Hepatocyte (in vitro differentiated cells): ENCODE measurements at regions not wholly inside any gene's neighbourhood (a gene's known extent, or its start where the extent isn't known, plus 50 kb on each side); places are given as distances from the start of the nearest gene placed in this dataset.

ENCODE experiments used
- DNase-seq: peaks from one replicate; pipeline ENCODE4 v3.0.0-alpha.2; 2016; ENCODE audit warnings: low spot score
- H2AFZ ChIP-seq: fragments of 200-600 bp; sonication (generic); 2 replicates; pipeline ENCODE4 v1.6.0; 2016; ENCODE audit warnings: antibody characterized with exemption, mild to moderate bottlenecking
- H3K27ac ChIP-seq: fragments of 200-600 bp; sonication (generic); 2 replicates; pipeline ENCODE4 v1.5.1; 2016; ENCODE audit warnings: mild to moderate bottlenecking
- H3K27me3 ChIP-seq: fragments of 200-600 bp; sonication (generic); 2 replicates; pipeline ENCODE4 v1.6.1; 2016
- H3K36me3 ChIP-seq: fragments of 200-600 bp; sonication (generic); replicated peaks from 2 replicates; pipeline ENCODE4 v1.5.1; 2016; ENCODE audit warnings: low read depth; ENCODE audit not compliant: insufficient read depth
- H3K4me1 ChIP-seq: fragments of 200-600 bp; sonication (generic); 2 replicates; pipeline ENCODE4 v1.5.1; 2016; ENCODE audit warnings: mild to moderate bottlenecking, moderate library complexity; ENCODE audit not compliant: insufficient read depth
- H3K4me2 ChIP-seq: fragments of 200-600 bp; sonication (generic); 2 replicates; pipeline ENCODE4 v1.6.0; 2016
- H3K4me3 ChIP-seq: fragments of 200-600 bp; sonication (generic); 2 replicates; pipeline ENCODE4 v1.5.1; 2016; ENCODE audit warnings: mild to moderate bottlenecking
- H3K79me2 ChIP-seq: fragments of 200-600 bp; sonication (generic); 2 replicates; pipeline ENCODE4 v1.6.0; 2017; ENCODE audit warnings: mild to moderate bottlenecking
- H3K9me2 ChIP-seq: fragments of 200-600 bp; sonication (generic); replicated peaks from 2 replicates; pipeline ENCODE4 v1.6.0; 2017; ENCODE audit warnings: mild to moderate bottlenecking; ENCODE audit not compliant: insufficient read depth
- H3K9me3 ChIP-seq: fragments of 200-600 bp; sonication (generic); 2 replicates; pipeline ENCODE4 v1.5.1; 2016; ENCODE audit warnings: low read depth, mild to moderate bottlenecking
- H4K20me1 ChIP-seq: fragments of 200-600 bp; sonication (generic); 2 replicates; pipeline ENCODE4 v1.6.0; 2016; ENCODE audit warnings: mild to moderate bottlenecking; ENCODE audit not compliant: insufficient read depth, poor library complexity, severe bottlenecking
- CTCF ChIP-seq: fragments of 200-600 bp; sonication (generic); IDR thresholded peaks from 2 replicates; pipeline ENCODE4 v1.5.1; 2016; ENCODE audit warnings: antibody characterized with exemption, mild to moderate bottlenecking; ENCODE audit not compliant: poor library complexity
- EZH2 ChIP-seq: fragments of 200-600 bp; sonication (generic); IDR thresholded peaks from 2 replicates; pipeline ENCODE4 v1.6.1; 2016; ENCODE audit warnings: antibody characterized with exemption, mild to moderate bottlenecking, borderline replicate concordance
- EZH2phosphoT487 ChIP-seq: fragments of 200-600 bp; sonication (generic); IDR thresholded peaks from one replicate; pipeline ENCODE4 v1.6.1; 2018; ENCODE audit warnings: antibody characterized with exemption, mild to moderate bottlenecking, low read depth, moderate library complexity; ENCODE audit not compliant: unreplicated experiment, severe bottlenecking
- WGBS: methylation state at CpG from one replicate; pipeline ENCODE4 v1.1.6; 2016; ENCODE audit warnings: low lambda C conversion rate; ENCODE audit errors: missing lambda C conversion rate; 5-methylcytosine and 5-hydroxymethylcytosine counted together

DNA sequence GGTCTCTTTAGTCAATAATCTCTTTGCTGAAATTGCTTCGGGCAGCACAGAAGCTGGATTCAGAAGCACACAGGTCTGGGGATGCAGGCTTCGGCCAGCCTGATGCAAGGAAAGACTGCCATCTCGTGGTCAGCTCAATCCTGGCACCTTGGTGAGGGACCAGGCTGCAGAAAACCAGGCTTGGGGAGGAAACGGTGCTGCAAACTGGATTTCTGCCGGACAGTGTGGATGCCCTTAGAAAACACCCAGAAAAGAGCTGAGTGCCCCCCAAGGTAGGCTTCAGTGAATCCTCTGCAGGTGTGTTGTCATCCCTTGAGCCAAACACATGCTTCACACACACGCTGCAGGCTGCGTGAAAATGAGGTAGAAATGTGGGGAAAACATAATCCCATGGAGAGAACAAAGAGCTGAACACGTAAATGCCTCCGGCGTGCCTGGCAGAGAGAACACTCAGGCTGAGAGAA, 89.8 kb upstream of the PAX1 start:
- H2AFZ ChIP-seq = no peak overlapping the region
- no peak overlapping the region for H3K4me3 ChIP-seq
- H3K4me2 ChIP-seq = no peak overlapping the region
- no peaks in the 10 kb centered on the region for H3K4me1 ChIP-seq
- peak; percentile 79 for DNase-seq
- H3K27ac ChIP-seq = no peak overlapping the region
- TF ChIP-seq CTCF (peak; percentile 88), EZH2phosphoT487 (no peak), EZH2 (no peak)
- no peaks in the 10 kb centered on the region for H3K36me3 ChIP-seq
- no peaks in the 10 kb centered on the region for H3K9me3 ChIP-seq
- H3K27me3 ChIP-seq = peaks cover 17% of the 10 kb centered on the region
- H4K20me1 ChIP-seq = no peaks in the 10 kb centered on the region
- H3K79me2 ChIP-seq = no peaks in the 10 kb centered on the region
- 40% methylated on average over 10 of the region's 10 CpGs for WGBS
- no peaks in the 10 kb centered on the region for H3K9me2 ChIP-seq

GRCh38 chr20:21614980-21615379, 90.5 kb upstream of the PAX1 start:
- no peaks in the 10 kb centered on the region for H4K20me1 ChIP-seq
- no peak for DNase-seq
- no peaks in the 10 kb centered on the region for H3K9me3 ChIP-seq

GRCh38 chr20:21613512-21613911, 92.0 kb upstream of the PAX1 start:
- H3K27me3 ChIP-seq = peaks cover 17% of the 10 kb centered on the region
- no peak overlapping the region for H2AFZ ChIP-seq
- WGBS = 67% methylated on average over 6 of the region's 6 CpGs
- no peaks in the 10 kb centered on the region for H3K9me3 ChIP-seq
- DNase-seq = no peak
- TF ChIP-seq CTCF (no peak), EZH2 (no peak), EZH2phosphoT487 (no peak)
- no peaks in the 10 kb centered on the region for H3K79me2 ChIP-seq
- no peak overlapping the region for H3K27ac ChIP-seq
- no peaks in the 10 kb centered on the region for H3K4me1 ChIP-seq
- H3K36me3 ChIP-seq = no peaks in the 10 kb centered on the region
- no peaks in the 10 kb centered on the region for H4K20me1 ChIP-seq
- H3K4me2 ChIP-seq = no peak overlapping the region
- H3K9me2 ChIP-seq = no peaks in the 10 kb centered on the region
- H3K4me3 ChIP-seq = no peak overlapping the region

More at GRCh38 chr20:21614980-21615379, 90.5 kb upstream of the PAX1 start:
- H3K79me2 ChIP-seq = no peaks in the 10 kb centered on the region
- H3K9me2 ChIP-seq = no peaks in the 10 kb centered on the region
- no peak overlapping the region for H3K4me3 ChIP-seq
- TF ChIP-seq EZH2 (no peak), CTCF (no peak), EZH2phosphoT487 (no peak)
- peaks cover 17% of the 10 kb centered on the region for H3K27me3 ChIP-seq
- H3K27ac ChIP-seq = no peak overlapping the region
- H2AFZ ChIP-seq = no peak overlapping the region
- H3K4me2 ChIP-seq = no peak overlapping the region
- WGBS = 73% methylated on average over 6 of the region's 6 CpGs
- no peaks in the 10 kb centered on the region for H3K4me1 ChIP-seq
- H3K36me3 ChIP-seq = no peaks in the 10 kb centered on the region

GRCh38 chr20:21609981-21610380, 95.5 kb upstream of the PAX1 start:
- H3K36me3 ChIP-seq = no peaks in the 10 kb centered on the region
- WGBS = 100% methylated on average over 1 of the region's 1 CpG
- H4K20me1 ChIP-seq = no peaks in the 10 kb centered on the region
- H3K4me2 ChIP-seq = no peak overlapping the region
- no peak overlapping the region for H2AFZ ChIP-seq
- no peak for TF ChIP-seq EZH2phosphoT487
- TF ChIP-seq EZH2 = no peak
- TF ChIP-seq CTCF = no peak
- no peak for DNase-seq
- no peaks in the 10 kb centered on the region for H3K9me2 ChIP-seq
- no peaks in the 10 kb centered on the region for H3K4me1 ChIP-seq
- H3K27ac ChIP-seq = no peak overlapping the region
- no peaks in the 10 kb centered on the region for H3K9me3 ChIP-seq
- H3K4me3 ChIP-seq = no peak overlapping the region
- no peaks in the 10 kb centered on the region for H3K79me2 ChIP-seq
- H3K27me3 ChIP-seq = peaks cover 6% of the 10 kb centered on the region
